GM19023 (cell line): ENCODE measurements at regions not wholly inside any gene's neighbourhood (a gene's known extent, or its start where the extent isn't known, plus 50 kb on each side); places are given as distances from the start of the nearest gene placed in this dataset.

Experiments used
- ATAC-seq: cut with Tn5 transposase; IDR thresholded peaks from one replicate; pipeline ENCODE4 v1.9.1; 2021; ENCODE audit warnings: mild to moderate bottlenecking, moderate library complexity; ENCODE audit not compliant: unreplicated experiment

- no peak for ATAC-seq
These were observed 162.2 kb upstream of the S100G start for GRCh38 chrX:16487620-16488385.

DNA sequence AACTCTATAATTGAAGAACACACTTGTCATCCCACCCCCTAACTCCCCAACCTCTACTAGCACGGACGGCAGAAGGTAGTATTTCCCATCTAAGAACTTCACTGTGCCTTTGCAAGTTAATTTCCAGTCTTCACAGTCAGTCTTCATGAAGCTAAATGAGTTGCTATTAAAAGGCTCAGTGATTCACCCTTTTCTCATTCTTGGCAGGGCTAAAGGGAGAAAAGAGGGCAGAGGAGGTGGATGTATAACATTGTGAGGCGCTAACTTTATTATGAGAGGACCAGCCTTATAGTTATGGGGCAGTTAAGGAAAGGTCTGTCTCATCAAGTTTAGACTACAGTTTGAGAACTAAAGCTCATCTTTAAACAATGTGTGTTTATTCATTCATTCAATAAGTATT is 161.0 kb upstream of the S100G start:
- no peak for ATAC-seq

- no peak for ATAC-seq
These were observed 158.5 kb upstream of the S100G start for GRCh38 chrX:16491461-16491860.

DNA sequence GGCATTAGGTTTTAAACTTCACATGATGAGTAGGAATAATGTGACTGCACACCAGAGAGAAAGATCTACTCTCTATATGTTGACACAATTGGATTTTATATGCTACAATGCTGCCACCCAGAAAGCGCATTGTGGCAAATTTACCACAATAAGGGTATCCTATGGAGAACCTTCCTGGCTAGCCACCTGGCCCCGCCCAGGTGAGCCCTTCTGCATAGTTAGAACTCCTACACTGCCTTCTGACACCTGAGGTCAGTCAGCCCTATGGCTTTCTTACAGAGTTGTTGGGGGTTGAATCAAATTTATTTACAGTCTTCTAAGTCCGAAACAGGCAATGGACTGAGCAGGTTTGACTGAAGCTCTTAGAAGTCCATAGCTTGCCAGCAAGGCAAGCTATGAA is 153.8 kb upstream of the S100G start:
- ATAC-seq = no peak

- ATAC-seq = no peak
These were observed 137.9 kb upstream of the S100G start for GRCh38 chrX:16511796-16512776.

DNA sequence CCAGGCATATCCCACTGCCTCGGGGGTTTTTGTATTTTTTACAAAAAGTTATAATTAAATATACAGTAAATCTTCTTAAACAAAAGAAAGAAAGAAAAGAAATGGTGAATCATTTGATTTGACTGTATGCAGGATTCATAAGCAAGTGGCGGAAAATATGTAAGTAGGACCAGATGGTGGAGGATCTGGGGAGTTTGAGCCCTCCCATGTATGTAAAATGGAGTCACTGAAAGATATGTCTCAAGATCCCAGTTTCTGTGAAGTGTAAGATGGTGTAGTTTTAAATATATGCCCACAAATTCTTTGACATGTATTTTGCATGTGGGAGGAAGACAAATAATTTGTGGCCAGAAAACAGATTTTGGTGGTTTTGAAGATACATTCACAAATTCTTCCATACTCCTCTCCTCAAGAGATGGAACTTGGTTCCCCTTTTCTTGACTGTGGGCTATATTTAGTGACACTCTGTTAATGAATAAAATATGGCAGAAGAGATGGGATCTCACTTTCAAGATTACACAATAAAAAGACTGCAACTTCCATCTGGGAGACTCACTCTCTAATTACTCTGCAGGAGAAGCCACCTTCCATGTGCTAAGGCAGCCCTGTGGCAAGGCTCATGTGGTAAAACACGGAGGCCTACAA is 133.6 kb upstream of the S100G start:
- ATAC-seq = no peak

- ATAC-seq = no peak
These were observed 132.8 kb upstream of the S100G start for GRCh38 chrX:16517039-16517605.

DNA sequence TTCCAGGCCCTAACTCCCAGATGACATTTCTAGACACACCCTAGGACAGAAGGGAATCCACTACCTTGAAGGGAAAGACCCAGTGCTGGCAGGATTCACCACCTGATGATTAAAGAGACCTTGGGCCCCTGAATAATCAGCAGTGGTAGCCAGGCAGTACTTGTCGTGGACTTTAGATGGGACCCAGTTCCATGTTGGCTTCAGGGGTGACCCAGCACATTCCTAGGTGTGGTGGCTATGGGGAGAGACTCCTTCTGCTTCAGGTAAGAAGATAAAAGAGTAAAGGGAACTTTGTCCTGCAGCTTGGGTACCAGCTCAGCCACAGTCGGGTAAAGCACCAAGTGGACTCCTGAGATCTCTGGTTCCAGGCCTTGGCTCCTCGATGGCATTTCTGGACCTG is 131.8 kb upstream of the S100G start:
- no peak for ATAC-seq

- ATAC-seq = no peak
These were observed 125.6 kb upstream of the S100G start for GRCh38 chrX:16524316-16524715.

DNA sequence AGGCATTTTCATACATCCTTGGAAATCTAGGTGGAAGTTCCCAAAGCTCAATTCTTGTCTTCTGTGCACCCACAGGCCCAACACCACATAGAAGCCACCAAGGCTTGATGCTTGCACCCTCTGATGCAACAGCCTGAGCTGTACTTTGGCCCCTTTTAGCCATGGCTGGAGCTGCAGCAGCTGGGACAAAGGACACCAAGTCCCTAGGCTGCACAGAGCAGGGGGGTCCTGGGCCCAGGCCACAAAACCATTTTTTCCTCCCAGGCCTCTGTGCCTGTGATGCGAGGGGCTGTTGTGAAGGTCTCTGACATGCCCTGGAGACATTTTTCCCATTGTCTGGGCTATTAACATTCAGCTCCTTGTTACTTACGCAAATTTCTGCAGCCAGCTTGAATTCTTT is 124.0 kb upstream of the S100G start:
- no peak for ATAC-seq

DNA sequence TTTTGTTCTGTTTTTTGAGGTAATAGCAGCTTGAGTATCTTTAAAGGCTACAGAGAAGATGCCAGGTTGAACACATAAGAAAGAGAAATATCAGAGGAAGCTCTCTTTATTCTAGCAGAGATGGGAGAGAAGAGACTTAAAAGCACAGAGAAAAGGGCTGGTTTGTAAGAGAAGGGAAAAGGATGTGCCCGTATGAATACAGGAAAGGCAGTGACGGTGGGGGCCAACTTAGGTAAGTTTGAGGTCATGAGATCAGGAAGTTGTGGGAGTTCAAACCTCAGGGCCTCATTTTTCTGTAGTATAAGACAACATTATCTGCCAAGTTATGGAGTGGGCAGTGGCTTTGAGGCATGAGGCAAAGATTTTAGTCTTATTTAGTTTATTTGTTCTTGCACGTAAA is 121.3 kb upstream of the S100G start:
- ATAC-seq = no peak
